HG03097 (cell line): ENCODE measurements at regions not wholly inside any gene's neighbourhood (a gene's known extent, or its start where the extent isn't known, plus 50 kb on each side); places are given as distances from the start of the nearest gene placed in this dataset.

Experiments
- ATAC-seq: cut with Tn5 transposase; IDR thresholded peaks from one replicate; pipeline ENCODE4 v1.9.1; 2021; ENCODE audit not compliant: unreplicated experiment, low FRiP score

DNA sequence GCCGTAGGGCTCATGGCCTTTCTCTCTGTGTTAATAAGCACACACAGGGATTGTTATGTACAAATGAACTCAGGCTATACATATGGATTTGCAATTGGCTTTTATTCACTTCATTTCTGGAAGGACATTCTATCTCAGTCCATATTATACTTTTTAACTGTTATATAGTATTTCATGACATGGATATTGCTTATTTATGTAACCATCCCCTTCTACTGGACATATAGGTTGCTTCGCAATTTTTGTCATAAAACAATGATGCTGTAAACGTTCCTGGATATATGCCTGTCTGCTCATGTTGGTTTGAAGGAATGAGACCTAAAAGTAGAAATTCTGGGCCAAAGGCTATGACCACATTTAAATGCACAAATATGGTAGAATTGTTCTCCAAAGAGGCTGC lies 158.1 kb downstream of the BCOR start:
- no peak for ATAC-seq

GRCh38 chrX:39941332-39941920 lies 156.3 kb downstream of the BCOR start:
- ATAC-seq: no peak

DNA sequence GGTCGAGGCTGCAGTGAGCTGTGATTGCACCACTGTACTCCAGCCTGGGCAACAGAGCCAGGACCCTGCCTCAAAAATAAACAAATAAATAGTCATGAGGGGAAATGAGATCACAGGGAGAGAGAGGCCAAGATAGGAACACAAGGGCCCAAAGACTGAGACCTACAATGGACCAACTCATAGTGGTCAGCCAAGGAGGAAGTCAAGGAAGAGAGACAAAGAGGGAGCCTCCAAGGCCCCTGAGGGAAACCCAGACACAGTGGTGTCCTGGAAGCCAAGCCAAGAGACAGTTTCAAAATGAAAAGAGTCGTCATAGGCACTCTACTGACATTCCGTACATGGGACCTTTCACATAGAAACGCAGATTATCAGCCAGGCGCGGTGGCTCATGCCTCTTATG lies 153.3 kb downstream of the BCOR start:
- ATAC-seq: no peak

GRCh38 chrX:39945709-39946108 lies 152.0 kb downstream of the BCOR start:
- ATAC-seq: no peak

GRCh38 chrX:39946822-39947221 lies 150.9 kb downstream of the BCOR start:
- no peak for ATAC-seq

DNA sequence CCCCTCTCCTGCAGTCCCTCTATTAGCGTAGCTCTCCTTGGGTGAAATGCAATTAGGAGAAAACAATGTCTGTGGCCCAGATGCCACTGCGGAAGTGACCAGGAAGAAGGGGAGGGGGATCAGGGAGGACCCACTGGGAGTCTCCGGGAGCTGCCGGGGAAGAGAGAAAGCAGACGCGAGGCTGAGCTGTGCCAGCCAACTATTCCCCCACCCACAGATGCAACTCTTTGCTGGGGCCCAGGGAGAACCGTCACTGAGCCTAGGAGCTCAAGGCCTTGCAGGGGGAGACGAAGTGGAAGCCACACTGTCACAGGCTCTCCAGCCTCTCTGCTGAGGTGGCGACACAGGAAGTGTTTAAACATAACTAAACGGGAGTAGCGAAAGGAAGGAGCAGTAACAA lies 149.2 kb downstream of the BCOR start:
- ATAC-seq: no peak

GRCh38 chrX:39950018-39950688 lies 147.6 kb downstream of the BCOR start:
- ATAC-seq: no peak

- no peak for ATAC-seq
These were observed 144.8 kb downstream of the BCOR start for GRCh38 chrX:39952989-39953388.

- ATAC-seq: no peak
These were observed 143.9 kb downstream of the BCOR start for GRCh38 chrX:39953879-39954278.

DNA sequence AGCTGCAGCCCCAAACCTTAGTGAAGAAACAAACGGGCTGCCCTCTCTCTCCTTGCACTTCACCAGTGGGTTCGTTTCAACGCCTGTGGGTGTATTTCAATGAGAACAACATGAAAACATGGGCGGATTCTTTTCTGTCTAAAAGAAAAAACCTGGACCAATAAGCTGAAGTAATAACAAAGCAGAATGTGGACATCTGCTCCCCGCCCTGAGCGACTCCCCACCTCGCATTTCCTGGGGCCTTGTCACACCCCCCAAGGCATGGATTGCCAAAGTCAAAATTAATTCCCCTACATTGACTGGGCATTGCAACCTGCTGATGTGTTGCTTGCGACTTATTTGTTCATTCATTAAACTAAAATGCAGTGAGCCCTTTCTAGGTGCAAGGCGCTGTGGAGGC lies 142.9 kb downstream of the BCOR start:
- ATAC-seq: no peak

- no peak for ATAC-seq
These were observed 142.1 kb downstream of the BCOR start for GRCh38 chrX:39955625-39956024.

GRCh38 chrX:39956803-39957394 lies 140.9 kb downstream of the BCOR start:
- ATAC-seq: no peak

DNA sequence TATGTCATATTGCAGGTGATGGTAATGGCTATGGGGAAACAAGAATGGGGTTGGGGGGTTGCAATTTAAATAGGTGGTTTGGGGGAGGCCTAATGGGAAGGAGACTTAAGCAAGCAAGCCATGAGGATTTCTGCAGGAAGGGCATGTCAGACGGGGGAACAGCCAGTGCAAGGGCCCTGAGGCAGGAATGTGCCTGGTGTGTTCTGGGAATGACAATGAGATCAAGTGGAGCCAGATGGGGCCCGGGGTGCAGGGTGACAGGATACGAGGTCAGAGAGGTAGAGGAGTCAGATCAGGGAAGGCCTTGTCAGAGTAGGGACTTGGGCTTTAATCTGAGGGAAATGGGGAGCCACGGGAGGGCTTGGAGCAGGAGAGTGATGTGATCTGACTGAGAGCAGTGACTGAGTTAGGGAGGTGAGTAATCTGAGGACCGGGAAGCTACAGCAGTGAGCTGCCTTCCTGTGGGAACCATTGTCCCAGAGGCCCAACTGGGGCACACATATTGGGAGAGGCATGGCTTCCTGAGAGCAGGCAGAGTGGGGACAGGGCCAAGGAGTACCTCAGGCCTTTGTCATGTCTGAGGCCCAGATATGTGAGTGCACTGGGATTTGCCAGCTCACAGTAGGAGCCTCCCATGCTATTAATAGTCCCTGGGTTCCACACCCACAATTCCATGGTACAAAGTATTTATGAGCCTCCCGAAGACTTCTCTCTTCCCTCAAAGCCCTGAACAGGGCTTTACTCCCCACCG lies 139.8 kb downstream of the BCOR start:
- no peak for ATAC-seq

GRCh38 chrX:39958850-39959249 lies 138.9 kb downstream of the BCOR start:
- no peak for ATAC-seq

GRCh38 chrX:39960219-39960618 lies 137.5 kb downstream of the BCOR start:
- no peak for ATAC-seq

GRCh38 chrX:39961441-39961840 lies 136.3 kb downstream of the BCOR start:
- ATAC-seq: no peak

- no peak for ATAC-seq
These were observed 132.6 kb downstream of the BCOR start for GRCh38 chrX:39965051-39965573.

GRCh38 chrX:39966176-39966575 lies 131.6 kb downstream of the BCOR start:
- no peak for ATAC-seq

GRCh38 chrX:39967348-39967747 lies 130.4 kb downstream of the BCOR start:
- no peak for ATAC-seq

DNA sequence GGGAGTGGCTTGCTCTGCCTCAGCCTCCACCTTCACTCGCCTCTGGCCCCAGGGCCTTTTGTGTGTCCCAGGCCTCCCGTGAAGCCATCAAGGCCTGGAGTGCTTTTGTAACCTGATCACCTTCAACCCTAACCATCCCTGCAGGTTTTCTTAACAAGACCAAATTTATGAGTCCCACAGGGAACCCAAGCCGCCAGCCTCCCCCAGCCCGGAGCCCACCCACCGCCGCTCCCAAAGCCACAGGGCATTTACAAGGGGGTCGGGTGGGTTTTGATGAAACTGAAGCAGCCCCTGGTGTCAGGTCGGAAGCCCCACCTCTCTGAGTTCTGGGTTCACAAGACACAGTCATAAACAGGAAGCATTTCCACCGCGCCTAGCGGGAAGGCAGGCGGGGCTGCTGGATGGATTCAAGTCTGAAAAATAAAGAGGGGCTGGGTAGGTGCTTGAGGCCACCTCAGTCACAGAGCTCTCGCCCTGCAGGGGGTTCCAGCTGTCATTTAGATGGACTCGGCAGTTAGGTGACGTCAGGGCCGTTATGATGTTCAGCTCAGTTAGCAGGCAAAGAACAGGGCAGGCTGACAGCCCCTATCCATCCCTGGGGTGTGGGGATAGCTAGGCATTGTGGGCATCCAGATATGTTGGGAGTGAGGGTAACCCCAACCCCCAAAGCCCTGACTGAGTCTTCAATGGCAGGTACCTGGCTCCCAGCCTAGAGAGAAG lies 128.5 kb downstream of the BCOR start:
- no peak for ATAC-seq
